ENCODE measurements at regions not wholly inside any gene's neighbourhood (a gene's known extent, or its start where the extent isn't known, plus 50 kb on each side); places are given as distances from the start of the nearest gene placed in this dataset.
A peak's percentile ranks its signal among the peaks of the same experiment; 100 is the strongest.

DNA sequence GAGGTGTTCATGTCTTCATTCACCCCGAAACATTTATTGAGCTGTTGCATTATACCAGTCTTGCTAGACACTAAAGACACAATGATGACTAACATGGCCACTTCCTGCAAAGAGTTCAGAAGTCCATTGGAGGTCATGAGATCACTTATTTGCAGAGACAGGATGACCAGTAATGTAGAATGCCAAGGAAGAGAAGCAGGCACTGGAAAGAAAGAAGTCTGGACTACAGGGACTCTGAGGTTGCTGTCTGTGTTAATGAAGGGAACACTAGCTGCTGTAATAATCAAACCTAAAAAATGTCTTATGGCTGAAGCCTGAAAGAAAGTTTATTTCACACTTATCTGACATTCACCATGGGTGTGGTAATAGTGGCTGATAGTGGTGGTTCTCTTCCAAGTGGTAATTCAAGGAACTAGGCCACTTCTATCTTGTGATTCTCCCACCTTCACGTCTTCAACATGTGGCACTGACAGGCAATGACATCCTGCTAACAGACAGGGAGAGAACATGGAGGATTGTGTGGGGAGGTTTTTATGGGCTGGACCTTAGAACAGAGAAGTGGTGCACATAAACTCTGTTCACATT lies 89.2 kb upstream of the MKLN1 start:
- peak; percentile 45 for DNase-seq

- DNase-seq, result no peak
Observed at GRCh38 chr7:131241386-131241785, 86.3 kb upstream of the MKLN1 start.

GRCh38 chr7:131242123-131242650 lies 85.5 kb upstream of the MKLN1 start:
- no peak for DNase-seq

- DNase-seq, result no peak
Observed at GRCh38 chr7:131244259-131244852, 83.3 kb upstream of the MKLN1 start.

GRCh38 chr7:131249003-131249402 lies 78.7 kb upstream of the MKLN1 start:
- no peak for DNase-seq

- DNase-seq, result no peak
Observed at GRCh38 chr7:131249483-131249882, 78.2 kb upstream of the MKLN1 start.

- DNase-seq, result no peak
Observed at GRCh38 chr7:131250331-131250730, 77.3 kb upstream of the MKLN1 start.

DNA sequence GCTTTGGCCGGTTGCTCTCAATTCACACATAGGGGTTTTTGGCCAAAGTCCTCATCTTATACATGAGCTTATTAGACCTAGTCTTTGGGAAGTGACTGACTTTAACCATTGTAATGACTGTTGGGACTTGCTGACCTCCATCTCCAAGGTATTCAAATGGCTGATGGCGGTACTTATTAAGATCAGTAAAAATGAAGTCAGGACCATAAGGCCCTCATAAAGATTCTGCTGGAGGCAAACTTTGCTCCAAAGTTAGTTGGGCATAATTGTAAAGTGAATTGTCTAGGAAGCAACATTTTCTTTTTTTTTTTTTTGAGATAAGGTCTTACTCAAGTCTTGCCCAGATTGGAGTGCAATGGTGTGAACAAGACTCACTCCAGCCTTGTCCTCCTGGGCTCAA lies 76.3 kb upstream of the MKLN1 start:
- DNase-seq, result no peak

DNA sequence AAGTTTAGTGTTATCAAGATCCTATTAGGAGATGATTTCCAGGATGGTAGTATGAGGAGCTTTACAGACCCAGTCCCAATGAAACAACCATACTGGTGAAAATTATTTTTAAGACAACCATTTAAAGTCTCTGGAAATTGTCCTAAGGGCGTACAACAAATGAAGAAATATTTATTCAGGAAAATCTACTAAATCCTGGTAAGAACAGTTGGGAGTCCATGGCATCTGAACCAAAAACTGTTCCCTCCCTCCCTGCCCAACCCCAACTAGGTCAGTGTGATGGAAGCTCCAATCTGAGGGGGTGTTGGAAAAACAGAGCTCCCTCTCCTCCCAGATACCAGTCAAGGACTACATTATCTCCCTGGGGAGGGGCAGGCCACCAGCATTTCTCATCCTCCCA lies 74.7 kb upstream of the MKLN1 start:
- no peak for DNase-seq

GRCh38 chr7:131254211-131254610 lies 73.5 kb upstream of the MKLN1 start:
- DNase-seq, result no peak

- DNase-seq, result no peak
Observed at GRCh38 chr7:131255242-131255641, 72.4 kb upstream of the MKLN1 start.

- no peak for DNase-seq
Observed at GRCh38 chr7:131261476-131261994, 66.1 kb upstream of the MKLN1 start.

GRCh38 chr7:131265227-131265626 lies 62.4 kb upstream of the MKLN1 start:
- no peak for DNase-seq

DNA sequence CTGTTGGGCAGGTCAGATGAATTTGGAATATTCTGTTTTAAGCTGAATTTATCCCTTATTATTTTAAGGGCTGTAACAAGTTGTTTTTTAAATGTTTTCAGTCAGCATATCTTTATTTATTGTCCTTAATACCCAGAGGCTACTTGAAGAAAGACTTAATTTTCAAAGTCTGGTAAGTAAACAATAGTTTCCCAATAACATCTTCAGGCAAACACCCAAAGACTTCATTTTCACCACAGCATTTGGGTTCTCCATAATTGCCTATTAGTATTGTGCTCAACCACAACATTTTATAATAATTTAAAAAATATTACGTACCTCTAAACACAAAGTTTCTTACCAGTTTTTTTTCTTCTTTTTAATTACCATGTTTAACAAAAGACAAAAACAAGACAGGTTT lies 60.0 kb upstream of the MKLN1 start:
- DNase-seq, result no peak

- DNase-seq, result no peak
Observed at GRCh38 chr7:131268906-131269305, 58.8 kb upstream of the MKLN1 start.

DNA sequence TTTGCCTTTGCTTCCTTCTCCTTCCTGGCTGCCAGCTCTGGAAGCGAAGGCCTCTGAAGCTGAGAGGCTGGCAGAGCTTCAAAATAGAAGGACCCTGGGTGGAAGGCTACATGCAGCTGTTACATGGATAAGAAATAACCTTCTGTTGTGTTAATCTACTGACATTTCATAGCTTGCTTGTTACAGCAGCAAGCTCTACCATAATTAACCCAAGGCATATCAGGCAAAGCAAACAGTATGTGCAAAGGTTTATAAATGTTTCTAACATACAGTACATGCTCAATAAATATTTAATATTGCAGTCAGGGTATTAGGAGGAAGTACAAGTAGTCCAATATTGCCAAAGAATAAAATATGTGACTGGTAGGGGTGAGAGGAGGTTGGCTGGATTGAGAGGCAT lies 55.6 kb upstream of the MKLN1 start:
- DNase-seq, result no peak

- DNase-seq, result no peak
Observed at GRCh38 chr7:131274986-131275385, 52.7 kb upstream of the MKLN1 start.

DNA sequence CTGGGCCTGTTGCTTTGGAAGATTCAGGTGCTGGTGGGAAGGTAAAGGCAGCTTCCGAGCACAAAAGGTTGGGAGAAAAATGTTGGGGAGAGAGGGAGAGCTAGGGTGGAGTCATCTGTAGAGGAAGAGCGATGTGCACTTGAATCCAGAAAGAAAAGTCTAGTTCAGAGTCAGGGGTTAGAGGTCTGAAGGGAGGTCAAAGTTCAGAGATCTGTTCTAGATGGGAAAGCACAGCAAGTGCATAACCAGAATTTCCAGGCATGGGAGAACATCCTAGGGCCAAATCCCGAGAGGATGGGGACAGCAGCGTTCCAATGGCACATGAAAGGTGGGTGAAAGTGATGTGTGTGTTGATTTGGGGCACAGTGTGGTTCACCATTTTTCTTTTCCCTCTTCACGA lies 51.5 kb upstream of the MKLN1 start:
- DNase-seq, result no peak

DNA sequence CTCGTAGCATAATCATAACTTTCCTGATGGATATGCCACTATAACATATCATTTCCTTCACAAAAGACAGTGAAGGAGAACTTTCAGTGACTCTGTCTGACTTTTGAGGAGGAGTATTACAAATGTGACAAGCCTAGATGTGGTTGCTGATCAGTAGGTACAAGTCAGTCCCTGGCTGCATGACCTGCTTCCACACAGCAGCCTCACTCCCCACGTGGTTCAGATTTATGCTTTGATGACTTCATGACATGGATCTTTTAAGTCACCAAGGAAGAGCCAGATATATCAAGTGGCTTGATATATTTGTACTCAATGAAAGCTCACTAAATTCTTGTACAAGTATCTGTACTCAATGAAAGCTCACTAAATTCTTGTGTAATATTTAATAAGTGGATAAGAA lies 50.9 kb upstream of the MKLN1 start:
- no peak for DNase-seq
